ENCODE measurements at regions not wholly inside any gene's neighbourhood (a gene's known extent, or its start where the extent isn't known, plus 50 kb on each side); places are given as distances from the start of the nearest gene placed in this dataset.

GRCh38 chr3:83823095-83823494 lies 1135.7 kb upstream of the CADM2 start:
- no peaks in the 10 kb centered on the region for H3K4me1 ChIP-seq
- intact Hi-C loops (cut with DNase I) = loop anchor here in 1 of 10 donors (5.0 kb wide), 1 partner anchor 49 kb away; no protein-coding TSS in a partner anchor
- WGBS, 4 donors = 16 to 37% (median 34%) methylated on average over 1 of the region's 1 CpG

DNA sequence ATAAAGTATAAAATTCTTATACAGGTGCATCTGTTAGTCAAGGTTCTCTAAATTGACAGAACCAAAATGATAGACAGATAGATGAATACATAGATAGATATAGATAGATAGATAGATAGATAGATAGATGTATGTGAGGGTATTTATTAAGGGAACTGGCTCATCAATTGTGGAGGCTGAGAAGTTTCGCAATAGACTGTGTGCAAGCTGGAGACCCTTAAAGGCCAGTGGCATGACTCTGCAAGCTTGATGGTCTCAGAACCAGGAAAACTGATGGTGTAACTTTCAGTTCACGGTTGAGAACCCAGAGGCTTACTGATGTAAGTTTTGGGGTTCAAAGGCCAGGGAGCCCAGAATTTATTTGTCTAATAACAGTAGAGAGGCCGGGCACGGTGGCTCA lies 1123.7 kb upstream of the CADM2 start:
- H3K27me3 ChIP-seq = no peaks in the 10 kb centered on the region
- H3K9me3 ChIP-seq = peaks cover 0 to 28% (median 3%) of the 10 kb centered on the region in 12 donors
- H3K4me3 ChIP-seq = no peak overlapping the region
- no peaks in the 10 kb centered on the region for H3K4me1 ChIP-seq
- WGBS, 4 donors = 87 to 93% (median 90%) methylated on average over 4 of the region's 4 CpGs
- ATAC-seq (no peak), DNase-seq (no peak)
- H3K36me3 ChIP-seq = no peaks in the 10 kb centered on the region
- intact Hi-C loops (cut with DNase I) = no loop called here
- TF ChIP-seq POLR2A (IDR thresholded peaks at IDR 0.05) (no peak), CTCF (IDR thresholded peaks at IDR 0.05) (no peak)
- H3K27ac ChIP-seq = no peak overlapping the region

More at GRCh38 chr3:83823095-83823494, 1135.7 kb upstream of the CADM2 start:
- DNase-seq = no peak
- Histone ChIP-seq H3K9me3 (peaks cover 0 to 6% (median 0%) of the 10 kb centered on the region in 12 donors), H3K4me3 (no peak overlapping the region), H3K27me3 (no peaks in the 10 kb centered on the region), H3K27ac (no peak overlapping the region), H3K36me3 (no peaks in the 10 kb centered on the region)
- no peak for ATAC-seq
- TF ChIP-seq CTCF (IDR thresholded peaks at IDR 0.05) (no peak), POLR2A (IDR thresholded peaks at IDR 0.05) (no peak)

DNA sequence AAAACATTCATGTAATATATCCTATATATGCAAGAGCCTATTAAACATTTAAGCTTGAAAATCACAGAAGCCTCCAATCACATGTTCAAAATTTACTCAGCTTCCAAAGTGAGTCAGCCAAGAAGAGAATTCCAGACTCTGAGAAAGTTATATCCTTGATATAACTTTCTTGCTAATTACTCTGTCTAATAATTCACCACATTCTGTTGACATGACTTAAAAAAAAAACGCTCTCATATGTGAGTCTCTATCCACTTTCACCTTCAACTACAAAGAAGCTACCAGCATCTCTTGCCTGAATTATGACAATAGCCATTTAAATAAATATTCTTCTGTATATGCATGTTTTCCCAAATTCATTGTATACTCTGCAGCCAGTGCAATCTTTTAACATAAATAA lies 1116.3 kb upstream of the CADM2 start:
- DNase-seq = no peak

DNA sequence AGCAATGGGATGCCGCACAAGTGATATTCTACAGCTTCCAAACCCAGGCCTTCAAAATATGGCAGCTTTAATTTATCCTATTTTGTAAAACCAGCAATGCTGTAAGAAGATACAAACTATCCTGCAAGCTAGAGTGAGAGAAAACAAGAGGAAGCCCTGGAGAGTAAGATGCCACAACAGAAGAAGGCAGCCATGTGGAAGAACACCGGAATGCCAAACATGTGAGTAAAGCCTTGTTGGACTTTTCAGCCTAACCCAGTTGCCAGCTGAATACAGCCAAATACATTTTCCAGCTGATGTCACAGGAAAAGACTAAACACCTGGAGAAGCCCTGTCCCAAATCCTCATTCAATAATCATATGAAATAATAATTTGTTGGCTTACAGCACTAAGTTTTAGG lies 1115.1 kb upstream of the CADM2 start:
- H3K27ac ChIP-seq = no peak overlapping the region
- intact Hi-C loops (cut with DNase I) = no loop called here
- H3K27me3 ChIP-seq = no peaks in the 10 kb centered on the region
- no peak overlapping the region for H3K4me3 ChIP-seq
- H3K9me3 ChIP-seq = peaks cover 0 to 6% (median 0%) of the 10 kb centered on the region in 12 donors
- ATAC-seq (no peak), DNase-seq (no peak)
- no peaks in the 10 kb centered on the region for H3K36me3 ChIP-seq
- 62 to 84% (median 80%) methylated on average over 2 of the region's 2 CpGs for WGBS, 4 donors
- no peak for TF ChIP-seq POLR2A (IDR thresholded peaks at IDR 0.05)
- no peak for TF ChIP-seq CTCF (IDR thresholded peaks at IDR 0.05)
- no peaks in the 10 kb centered on the region for H3K4me1 ChIP-seq

More for the DNA sequence above, 1116.3 kb upstream of the CADM2 start:
- 52 to 67% (median 61%) methylated on average over 1 of the region's 1 CpG for WGBS, 4 donors
- no peak for TF ChIP-seq CTCF (IDR thresholded peaks at IDR 0.05)
- TF ChIP-seq POLR2A (IDR thresholded peaks at IDR 0.05) = no peak
- ATAC-seq = no peak
- no peak overlapping the region for H3K4me3 ChIP-seq
- intact Hi-C loops (cut with DNase I) = no loop called here
- H3K36me3 ChIP-seq = no peaks in the 10 kb centered on the region
- H3K4me1 ChIP-seq = no peaks in the 10 kb centered on the region
- no peak overlapping the region for H3K27ac ChIP-seq
- H3K27me3 ChIP-seq = no peaks in the 10 kb centered on the region
- peaks cover 0 to 7% (median 0%) of the 10 kb centered on the region in 12 donors for H3K9me3 ChIP-seq
